ENCODE measurements at regions not wholly inside any gene's neighbourhood (a gene's known extent, or its start where the extent isn't known, plus 50 kb on each side); places are given as distances from the start of the nearest gene placed in this dataset.

GRCh38 chr16:74094962-74095361, 201.7 kb upstream of the PSMD7 start:
- H3K36me3 ChIP-seq (ENCODE audit: control insufficient read depth, insufficient read depth, low read length): no peaks in the 10 kb centered on the region
- no peak overlapping the region for H3K4me3 ChIP-seq (ENCODE audit: low read depth, low read length)
- no peaks in the 10 kb centered on the region for H3K27me3 ChIP-seq (ENCODE audit: control insufficient read depth, insufficient read depth, low read length)
- FAIRE-seq (no peak), DNase-seq (ENCODE audit: low read depth) (no peak)
- no peak for TF ChIP-seq CTCF (IDR thresholded peaks at IDR 0.05; ENCODE audit: insufficient read depth, low read length, severe bottlenecking)

- DNase-seq (ENCODE audit: low read depth) (no peak), FAIRE-seq (no peak)
- H3K36me3 ChIP-seq (ENCODE audit: control insufficient read depth, insufficient read depth, low read length): no peaks in the 10 kb centered on the region
- no peak overlapping the region for H3K4me3 ChIP-seq (ENCODE audit: low read depth, low read length)
- H3K27me3 ChIP-seq (ENCODE audit: control insufficient read depth, insufficient read depth, low read length): no peaks in the 10 kb centered on the region
- no peak for TF ChIP-seq CTCF (IDR thresholded peaks at IDR 0.05; ENCODE audit: insufficient read depth, low read length, severe bottlenecking)
These were observed 202.1 kb upstream of the PSMD7 start for GRCh38 chr16:74094514-74094913.

GRCh38 chr16:74092336-74092735, 204.3 kb upstream of the PSMD7 start:
- FAIRE-seq: no peak
- TF ChIP-seq CTCF (IDR thresholded peaks at IDR 0.05; ENCODE audit: insufficient read depth, low read length, severe bottlenecking): no peak
- no peaks in the 10 kb centered on the region for H3K36me3 ChIP-seq (ENCODE audit: control insufficient read depth, insufficient read depth, low read length)
- H3K4me3 ChIP-seq (ENCODE audit: low read depth, low read length): no peak overlapping the region
- no peaks in the 10 kb centered on the region for H3K27me3 ChIP-seq (ENCODE audit: control insufficient read depth, insufficient read depth, low read length)
- DNase-seq (ENCODE audit: low read depth): no peak

- H3K27me3 ChIP-seq (ENCODE audit: control insufficient read depth, insufficient read depth, low read length): no peaks in the 10 kb centered on the region
- DNase-seq (ENCODE audit: low read depth): no peak
- no peak for TF ChIP-seq CTCF (IDR thresholded peaks at IDR 0.05; ENCODE audit: insufficient read depth, low read length, severe bottlenecking)
- no peak overlapping the region for H3K4me3 ChIP-seq (ENCODE audit: low read depth, low read length)
- no peaks in the 10 kb centered on the region for H3K36me3 ChIP-seq (ENCODE audit: control insufficient read depth, insufficient read depth, low read length)
- FAIRE-seq: no peak
These were observed 205.7 kb upstream of the PSMD7 start for GRCh38 chr16:74090871-74091270.

GRCh38 chr16:74083541-74083940, 213.1 kb upstream of the PSMD7 start:
- TF ChIP-seq CTCF (IDR thresholded peaks at IDR 0.05; ENCODE audit: insufficient read depth, low read length, severe bottlenecking): no peak
- Histone ChIP-seq H3K36me3 (ENCODE audit: control insufficient read depth, insufficient read depth, low read length) (no peaks in the 10 kb centered on the region), H3K4me3 (ENCODE audit: low read depth, low read length) (no peak overlapping the region), H3K27me3 (ENCODE audit: control insufficient read depth, insufficient read depth, low read length) (no peaks in the 10 kb centered on the region)
- FAIRE-seq: no peak
- no peak for DNase-seq (ENCODE audit: low read depth)

- Histone ChIP-seq H3K4me3 (ENCODE audit: low read depth, low read length) (no peak overlapping the region), H3K27me3 (ENCODE audit: control insufficient read depth, insufficient read depth, low read length) (no peaks in the 10 kb centered on the region), H3K36me3 (ENCODE audit: control insufficient read depth, insufficient read depth, low read length) (no peaks in the 10 kb centered on the region)
- TF ChIP-seq CTCF (IDR thresholded peaks at IDR 0.05; ENCODE audit: insufficient read depth, low read length, severe bottlenecking): no peak
- no peak for DNase-seq (ENCODE audit: low read depth)
- FAIRE-seq: no peak
These were observed 216.3 kb upstream of the PSMD7 start for GRCh38 chr16:74080311-74080710.
